CD4-positive, alpha-beta memory T cell (primary cell): ENCODE measurements at regions not wholly inside any gene's neighbourhood (a gene's known extent, or its start where the extent isn't known, plus 50 kb on each side); places are given as distances from the start of the nearest gene placed in this dataset.

ENCODE experiments used
- CTCF ChIA-PET: fragments of 350-600 bp; sonication (Branson Sonifier 250); formaldehyde crosslinking; loops from one replicate; lab custom pipeline; 2021; ENCODE audit warnings: inconsistent platforms; ENCODE audit not compliant: partially characterized antibody; lab: Charles Lee
- POLR2A ChIA-PET: fragments of 350-600 bp; sonication (Branson Sonifier 250); formaldehyde crosslinking; loops from one replicate; lab custom pipeline; 2021; ENCODE audit not compliant: partially characterized antibody; lab: Charles Lee
- DNase-seq, 5 donors: peaks; one replicate each; pipeline versions ENCODE4 v3.0.0 to v3.0.0-alpha.2; 2020 to 2022; ENCODE audit warnings: mixed read lengths in 1 of 5
- H3K27ac ChIP-seq: one replicate; pipeline ENCODE4 v1.7.0; 2013; ENCODE audit warnings: low read depth, low read length
- H3K27me3 ChIP-seq: 2 replicates; pipeline ENCODE4 v1.7.0; 2013; ENCODE audit warnings: mild to moderate bottlenecking, low read length, moderate library complexity; ENCODE audit not compliant: insufficient read depth
- H3K36me3 ChIP-seq: 2 replicates; pipeline ENCODE4 v1.7.0; 2013; ENCODE audit warnings: mild to moderate bottlenecking, low read length, moderate library complexity; ENCODE audit not compliant: insufficient read depth
- H3K4me1 ChIP-seq: 2 replicates; pipeline ENCODE4 v1.7.0; 2013; ENCODE audit warnings: mild to moderate bottlenecking, low read length, moderate library complexity; ENCODE audit not compliant: insufficient read depth
- H3K4me3 ChIP-seq, 2 donors: one replicate each; pipeline ENCODE4 v1.7.0; 2013; ENCODE audit warnings: low read length in 2 of 2, mild to moderate bottlenecking in 1 of 2
- H3K9me3 ChIP-seq, 2 donors: one replicate each; pipeline ENCODE4 v1.7.0; 2013; ENCODE audit warnings: low read length in 2 of 2, control low read depth in 1 of 2; ENCODE audit not compliant: control insufficient read depth in 1 of 2
- H3K27ac Mint-ChIP-seq, 7 donors: one replicate each; pipeline ENCODE4 v1.8.0; 2020 to 2021; ENCODE audit warnings: mixed read lengths in 7 of 7, mild to moderate bottlenecking in 6 of 7, inconsistent platforms in 3 of 7, moderate library complexity in 3 of 7
- H3K27me3 Mint-ChIP-seq, 2 donors: one replicate each; pipeline ENCODE4 v1.8.0; 2020 to 2021; ENCODE audit warnings: mixed read lengths in 2 of 2
- H3K36me3 Mint-ChIP-seq, 2 donors: one replicate each; pipeline ENCODE4 v1.8.0; 2020 to 2021; ENCODE audit warnings: mixed read lengths in 2 of 2, inconsistent platforms in 1 of 2, mild to moderate bottlenecking in 1 of 2
- H3K4me1 Mint-ChIP-seq, 4 donors: one replicate each; pipeline ENCODE4 v1.8.0; 2020 to 2021; ENCODE audit warnings: mixed read lengths in 4 of 4, mild to moderate bottlenecking in 1 of 4
- H3K4me3 Mint-ChIP-seq, 8 donors: one replicate each; pipeline ENCODE4 v1.8.0; 2020 to 2021; ENCODE audit warnings: mixed read lengths in 8 of 8, mild to moderate bottlenecking in 7 of 8, moderate library complexity in 6 of 8, inconsistent platforms in 3 of 8
- H3K9me3 Mint-ChIP-seq, 8 donors: one replicate each; pipeline ENCODE4 v1.8.0; 2020 to 2021; ENCODE audit warnings: mixed read lengths in 8 of 8, mild to moderate bottlenecking in 5 of 8, inconsistent platforms in 3 of 8, moderate library complexity in 1 of 8
- intact Hi-C: fragments of 100-400 bp; cut with micrococcal nuclease; formaldehyde crosslinking; loops from one replicate; pipeline ENCODE4 v1.15.1; 2023

- H3K4me3 ChIP-seq, result no peak overlapping the region
- Mint-ChIP-seq H3K36me3 (no peaks in the 10 kb centered on the region), H3K27me3 (peaks cover 0 to 2% of the 10 kb centered on the region in 2 donors), H3K27ac (no peak overlapping the region), H3K4me1 (peaks cover 0 to 13% (median 5%) of the 10 kb centered on the region in 4 donors), H3K4me3 (no peak overlapping the region), H3K9me3 (peaks cover 0 to 13% (median 1%) of the 10 kb centered on the region in 8 donors)
- H3K27me3 ChIP-seq, result no peaks in the 10 kb centered on the region
- intact Hi-C loops, result no loop called here
- ChIA-PET POLR2A (no interaction called here), CTCF (no interaction called here)
- H3K9me3 ChIP-seq, result no peaks in the 10 kb centered on the region
- DNase-seq, result no peak
- peaks cover 10% of the 10 kb centered on the region for H3K4me1 ChIP-seq
- H3K36me3 ChIP-seq, result no peaks in the 10 kb centered on the region
- no peak overlapping the region for H3K27ac ChIP-seq
Observed at GRCh38 chrX:40423299-40423698, 157.5 kb upstream of the ATP6AP2 start.

GRCh38 chrX:40422021-40422420, 158.7 kb upstream of the ATP6AP2 start:
- H3K27ac Mint-ChIP-seq, result no peak overlapping the region
- Histone ChIP-seq H3K4me3 (no peak overlapping the region), H3K4me1 (peaks cover 10% of the 10 kb centered on the region), H3K9me3 (no peaks in the 10 kb centered on the region), H3K27me3 (no peaks in the 10 kb centered on the region), H3K27ac (no peak overlapping the region), H3K36me3 (no peaks in the 10 kb centered on the region)
- DNase-seq, result no peak
- H3K4me1 Mint-ChIP-seq, result peaks cover 0 to 20% (median 5%) of the 10 kb centered on the region in 4 donors
- POLR2A ChIA-PET, result no interaction called here
- peaks cover 0 to under 1% of the 10 kb centered on the region in 2 donors for H3K27me3 Mint-ChIP-seq
- H3K4me3 Mint-ChIP-seq, result no peak overlapping the region
- intact Hi-C loops, result no loop called here
- CTCF ChIA-PET, result no interaction called here
- peaks cover 0 to 6% (median 0%) of the 10 kb centered on the region in 8 donors for H3K9me3 Mint-ChIP-seq
- H3K36me3 Mint-ChIP-seq, result no peaks in the 10 kb centered on the region

- no peak overlapping the region for H3K4me3 ChIP-seq
- H3K9me3 Mint-ChIP-seq, result peaks cover 0 to 3% (median 0%) of the 10 kb centered on the region in 8 donors
- intact Hi-C loops, result no loop called here
- DNase-seq, result no peak
- H3K27ac ChIP-seq, result no peak overlapping the region
- no peaks in the 10 kb centered on the region for H3K27me3 ChIP-seq
- CTCF ChIA-PET, result no interaction called here
- H3K4me1 Mint-ChIP-seq, result peaks cover 0 to 20% (median 5%) of the 10 kb centered on the region in 4 donors
- peaks cover 10% of the 10 kb centered on the region for H3K4me1 ChIP-seq
- no peak overlapping the region for H3K4me3 Mint-ChIP-seq
- H3K36me3 ChIP-seq, result no peaks in the 10 kb centered on the region
- no peaks in the 10 kb centered on the region for H3K36me3 Mint-ChIP-seq
- no peaks in the 10 kb centered on the region for H3K27me3 Mint-ChIP-seq
- no peaks in the 10 kb centered on the region for H3K9me3 ChIP-seq
- POLR2A ChIA-PET, result no interaction called here
- no peak overlapping the region for H3K27ac Mint-ChIP-seq
Observed at GRCh38 chrX:40420899-40421729, 159.7 kb upstream of the ATP6AP2 start.

GRCh38 chrX:40418813-40419195, 162.0 kb upstream of the ATP6AP2 start:
- H3K27ac Mint-ChIP-seq, result peak overlapping the region in 1 of 7 donors; percentile 50
- H3K27ac ChIP-seq, result no peak overlapping the region
- intact Hi-C loops, result no loop called here
- H3K4me1 ChIP-seq, result peaks cover 10% of the 10 kb centered on the region
- no peak overlapping the region for H3K4me3 Mint-ChIP-seq
- peaks cover 0 to 20% (median 5%) of the 10 kb centered on the region in 4 donors for H3K4me1 Mint-ChIP-seq
- DNase-seq, result peak in 2 of 5 donors; percentile 11 to 21
- no peaks in the 10 kb centered on the region for H3K27me3 ChIP-seq
- H3K9me3 Mint-ChIP-seq, result no peaks in the 10 kb centered on the region
- no peaks in the 10 kb centered on the region for H3K36me3 Mint-ChIP-seq
- no peaks in the 10 kb centered on the region for H3K9me3 ChIP-seq
- H3K36me3 ChIP-seq, result no peaks in the 10 kb centered on the region
- H3K4me3 ChIP-seq, result no peak overlapping the region
- POLR2A ChIA-PET, result no interaction called here
- CTCF ChIA-PET, result no interaction called here
- H3K27me3 Mint-ChIP-seq, result no peaks in the 10 kb centered on the region

DNA sequence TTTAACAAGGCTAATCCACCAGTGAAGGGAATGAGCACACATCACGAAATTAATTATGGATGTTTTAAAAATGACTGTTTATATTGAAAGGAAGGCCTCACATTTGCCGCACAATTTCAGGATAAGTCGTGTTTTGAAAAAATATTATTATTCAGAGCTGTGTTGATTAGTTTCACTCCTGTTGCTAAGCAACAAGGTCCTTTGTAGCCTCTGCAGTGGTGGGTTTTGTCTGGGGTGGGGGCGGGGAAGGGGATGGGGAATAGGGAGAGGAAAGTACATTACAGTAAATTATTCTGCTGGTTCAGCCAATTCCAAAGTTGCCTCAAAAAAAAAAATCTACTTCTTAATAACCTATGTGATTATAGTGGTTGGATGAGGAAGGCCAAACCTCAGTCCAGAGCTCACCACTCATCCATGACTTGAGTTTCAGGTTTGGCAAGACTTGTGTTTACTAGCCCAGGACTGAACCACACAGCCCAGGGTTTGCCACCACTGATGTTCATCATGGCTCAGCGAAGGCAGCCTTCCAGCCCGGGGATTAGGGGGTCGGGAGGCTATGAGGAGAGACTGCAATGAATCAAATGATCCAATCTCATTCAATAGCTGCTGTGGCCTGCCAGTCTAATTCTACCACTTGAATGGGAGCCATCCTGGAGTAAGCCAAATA, 162.5 kb upstream of the ATP6AP2 start:
- H3K36me3 Mint-ChIP-seq, result no peaks in the 10 kb centered on the region
- H3K9me3 Mint-ChIP-seq, result no peaks in the 10 kb centered on the region
- H3K27me3 ChIP-seq, result no peaks in the 10 kb centered on the region
- intact Hi-C loops, result no loop called here
- peaks cover 0 to 20% (median 5%) of the 10 kb centered on the region in 4 donors for H3K4me1 Mint-ChIP-seq
- H3K27ac ChIP-seq, result no peak overlapping the region
- no peaks in the 10 kb centered on the region for H3K9me3 ChIP-seq
- H3K4me3 Mint-ChIP-seq, result no peak overlapping the region
- H3K36me3 ChIP-seq, result no peaks in the 10 kb centered on the region
- peaks cover 10% of the 10 kb centered on the region for H3K4me1 ChIP-seq
- ChIA-PET POLR2A (no interaction called here), CTCF (no interaction called here)
- DNase-seq, result no peak
- H3K27me3 Mint-ChIP-seq, result no peaks in the 10 kb centered on the region
- no peak overlapping the region for H3K27ac Mint-ChIP-seq
- no peak overlapping the region for H3K4me3 ChIP-seq

DNA sequence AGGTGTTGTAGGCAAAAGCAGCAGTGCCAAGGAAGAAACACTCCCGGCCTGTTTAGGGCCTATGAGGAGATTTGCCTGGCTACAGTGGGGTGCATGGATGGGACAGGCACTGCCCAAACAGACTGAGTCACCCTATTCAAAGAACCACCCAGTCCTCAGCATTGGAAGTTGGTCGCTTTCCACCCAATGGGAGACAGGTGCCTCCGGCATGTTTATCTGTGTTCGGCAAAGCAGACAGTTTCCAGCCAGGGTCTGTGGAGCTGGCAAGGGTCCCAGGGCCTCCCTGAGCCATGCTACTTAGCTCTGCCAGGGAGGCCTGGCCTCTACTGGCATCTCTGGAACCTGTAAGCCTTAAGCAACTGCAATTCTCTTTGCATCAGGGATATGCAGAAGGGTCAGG, 165.1 kb upstream of the ATP6AP2 start:
- H3K36me3 Mint-ChIP-seq, result no peaks in the 10 kb centered on the region
- POLR2A ChIA-PET, result no interaction called here

GRCh38 chrX:40414335-40414734, 166.4 kb upstream of the ATP6AP2 start:
- POLR2A ChIA-PET, result no interaction called here

More for the DNA sequence above, 165.1 kb upstream of the ATP6AP2 start:
- H3K4me3 ChIP-seq, result no peak overlapping the region
- H3K27ac ChIP-seq, result no peak overlapping the region
- H3K4me1 Mint-ChIP-seq, result peaks cover 0 to 16% (median 5%) of the 10 kb centered on the region in 4 donors
- H3K27ac Mint-ChIP-seq, result no peak overlapping the region
- H3K27me3 ChIP-seq, result no peaks in the 10 kb centered on the region
- no peak for DNase-seq
- CTCF ChIA-PET, result no interaction called here
- H3K9me3 Mint-ChIP-seq, result peaks cover 0 to 2% (median 0%) of the 10 kb centered on the region in 8 donors
- no peaks in the 10 kb centered on the region for H3K9me3 ChIP-seq
- intact Hi-C loops, result no loop called here
- H3K36me3 ChIP-seq, result no peaks in the 10 kb centered on the region
- H3K4me3 Mint-ChIP-seq, result no peak overlapping the region
- H3K4me1 ChIP-seq, result peaks cover 10% of the 10 kb centered on the region
- H3K27me3 Mint-ChIP-seq, result no peaks in the 10 kb centered on the region

More at GRCh38 chrX:40414335-40414734, 166.4 kb upstream of the ATP6AP2 start:
- Mint-ChIP-seq H3K4me3 (no peak overlapping the region), H3K36me3 (no peaks in the 10 kb centered on the region), H3K27ac (no peak overlapping the region), H3K9me3 (peaks cover 0 to 11% (median 6%) of the 10 kb centered on the region in 8 donors), H3K4me1 (peaks cover 0 to 16% (median 5%) of the 10 kb centered on the region in 4 donors), H3K27me3 (no peaks in the 10 kb centered on the region)
- no peak for DNase-seq
- H3K27me3 ChIP-seq, result no peaks in the 10 kb centered on the region
- no peak overlapping the region for H3K27ac ChIP-seq
- intact Hi-C loops, result no loop called here
- no peak overlapping the region for H3K4me3 ChIP-seq
- CTCF ChIA-PET, result no interaction called here
- H3K9me3 ChIP-seq, result no peaks in the 10 kb centered on the region
- peaks cover 10% of the 10 kb centered on the region for H3K4me1 ChIP-seq
- no peaks in the 10 kb centered on the region for H3K36me3 ChIP-seq
